ENCODE measurements at regions not wholly inside any gene's neighbourhood (a gene's known extent, or its start where the extent isn't known, plus 50 kb on each side); places are given as distances from the start of the nearest gene placed in this dataset.

DNA sequence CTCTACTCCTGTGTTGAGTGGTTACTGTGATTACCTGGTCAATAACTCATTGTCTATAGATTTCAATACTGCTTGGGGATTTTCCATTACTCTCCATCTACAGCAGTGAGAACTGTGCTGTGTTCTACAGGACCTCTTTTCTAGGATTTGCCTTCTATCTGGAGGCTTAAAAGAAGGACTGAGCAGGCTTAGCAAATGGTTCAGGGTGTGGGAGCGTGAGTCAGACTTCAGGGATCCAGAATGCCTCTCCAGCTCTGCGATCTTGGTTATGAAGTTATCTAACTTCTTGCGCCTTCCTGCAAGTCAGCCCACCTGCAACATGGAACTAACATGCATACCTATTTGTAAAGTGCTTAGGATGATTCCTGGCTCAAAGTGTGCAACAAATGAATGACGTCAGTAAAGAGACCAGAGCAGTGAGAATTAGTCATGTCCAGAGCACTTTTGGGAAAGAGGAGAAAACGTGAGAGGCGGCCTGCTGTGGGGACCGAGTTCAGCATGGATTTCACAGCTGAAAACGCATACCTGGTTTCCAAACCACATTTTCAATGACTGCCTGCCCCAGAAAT is 610.1 kb upstream of the CDH4 start:
- H3K27ac ChIP-seq = no peak overlapping the region
- intact Hi-C loops (cut with DNase I) = no loop called here

DNA sequence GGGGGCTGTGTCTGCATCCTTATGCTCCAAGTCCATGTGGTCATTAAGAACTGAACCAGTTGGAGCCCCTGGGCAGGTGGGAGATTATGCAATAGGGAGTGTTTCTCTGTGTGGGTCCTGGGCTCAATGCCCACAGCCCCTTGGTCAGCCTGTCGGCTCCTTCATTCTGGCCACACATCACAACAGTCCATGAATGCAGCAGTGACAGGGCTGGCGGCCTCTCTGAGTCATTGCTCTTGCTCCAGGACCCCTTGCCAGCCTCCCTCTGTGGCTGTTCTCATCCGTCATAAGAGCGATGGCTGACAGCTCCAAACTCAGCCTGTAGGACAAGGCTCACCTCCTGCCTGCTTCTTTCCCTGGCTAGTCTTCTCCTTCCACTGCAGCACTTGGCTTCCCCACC is 609.5 kb upstream of the CDH4 start:
- intact Hi-C loops (cut with DNase I) = no loop called here
- H3K4me1 ChIP-seq = no peaks in the 10 kb centered on the region
- TF ChIP-seq, protein P1, sequence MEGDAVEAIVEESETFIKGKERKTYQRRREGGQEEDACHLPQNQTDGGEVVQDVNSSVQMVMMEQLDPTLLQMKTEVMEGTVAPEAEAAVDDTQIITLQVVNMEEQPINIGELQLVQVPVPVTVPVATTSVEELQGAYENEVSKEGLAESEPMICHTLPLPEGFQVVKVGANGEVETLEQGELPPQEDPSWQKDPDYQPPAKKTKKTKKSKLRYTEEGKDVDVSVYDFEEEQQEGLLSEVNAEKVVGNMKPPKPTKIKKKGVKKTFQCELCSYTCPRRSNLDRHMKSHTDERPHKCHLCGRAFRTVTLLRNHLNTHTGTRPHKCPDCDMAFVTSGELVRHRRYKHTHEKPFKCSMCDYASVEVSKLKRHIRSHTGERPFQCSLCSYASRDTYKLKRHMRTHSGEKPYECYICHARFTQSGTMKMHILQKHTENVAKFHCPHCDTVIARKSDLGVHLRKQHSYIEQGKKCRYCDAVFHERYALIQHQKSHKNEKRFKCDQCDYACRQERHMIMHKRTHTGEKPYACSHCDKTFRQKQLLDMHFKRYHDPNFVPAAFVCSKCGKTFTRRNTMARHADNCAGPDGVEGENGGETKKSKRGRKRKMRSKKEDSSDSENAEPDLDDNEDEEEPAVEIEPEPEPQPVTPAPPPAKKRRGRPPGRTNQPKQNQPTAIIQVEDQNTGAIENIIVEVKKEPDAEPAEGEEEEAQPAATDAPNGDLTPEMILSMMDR (IDR thresholded peaks at IDR 0.05) = no peak
- no peak overlapping the region for H3K27ac ChIP-seq
- no peaks in the 10 kb centered on the region for H3K36me3 ChIP-seq
- no peaks in the 10 kb centered on the region for H3K9me3 ChIP-seq
- H3K4me3 ChIP-seq = no peak overlapping the region
- DNase-seq (ENCODE audit: low spot score in 2 of 2) = no peak
- H3K27me3 ChIP-seq = no peaks in the 10 kb centered on the region

More for the DNA sequence above, 610.1 kb upstream of the CDH4 start:
- no peaks in the 10 kb centered on the region for H3K9me3 ChIP-seq
- H3K4me3 ChIP-seq = no peak overlapping the region
- no peaks in the 10 kb centered on the region for H3K27me3 ChIP-seq
- TF ChIP-seq, protein P1 (IDR thresholded peaks at IDR 0.05) = no peak
- no peaks in the 10 kb centered on the region for H3K4me1 ChIP-seq
- no peaks in the 10 kb centered on the region for H3K36me3 ChIP-seq
- DNase-seq (ENCODE audit: low spot score in 2 of 2) = no peak

DNA sequence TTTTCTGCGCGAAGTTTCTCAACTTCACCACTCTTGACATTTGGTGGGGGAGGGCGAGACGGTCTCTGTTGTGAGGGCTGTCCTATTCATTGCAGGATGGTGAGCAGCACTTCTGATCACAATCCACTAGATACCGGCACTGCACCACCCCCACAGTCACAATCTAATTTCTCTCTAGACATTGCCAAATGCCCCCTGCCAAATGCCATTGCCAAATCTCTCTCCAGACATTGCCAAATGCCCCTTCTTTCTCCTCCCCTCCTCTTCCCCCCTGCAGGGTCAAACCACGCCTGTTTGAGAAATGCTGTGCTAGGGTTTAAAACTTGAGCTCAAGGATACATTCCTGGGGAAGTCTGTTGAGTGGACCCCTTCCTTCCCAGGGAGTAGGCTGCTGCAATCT is 603.5 kb upstream of the CDH4 start:
- Histone ChIP-seq H3K9me3 (no peaks in the 10 kb centered on the region), H3K27ac (no peak overlapping the region), H3K36me3 (no peaks in the 10 kb centered on the region), H3K27me3 (no peaks in the 10 kb centered on the region), H3K4me1 (no peaks in the 10 kb centered on the region), H3K4me3 (no peak overlapping the region)
- intact Hi-C loops (cut with DNase I) = no loop called here
- DNase-seq (ENCODE audit: low spot score in 2 of 2) = no peak
- TF ChIP-seq, protein P1 (IDR thresholded peaks at IDR 0.05) = no peak

GRCh38 chr20:60649541-60649940 is 602.5 kb upstream of the CDH4 start:
- TF ChIP-seq, protein P1 (IDR thresholded peaks at IDR 0.05) = no peak
- Histone ChIP-seq H3K27me3 (no peaks in the 10 kb centered on the region), H3K9me3 (no peaks in the 10 kb centered on the region), H3K4me1 (no peaks in the 10 kb centered on the region), H3K4me3 (no peak overlapping the region), H3K27ac (no peak overlapping the region), H3K36me3 (no peaks in the 10 kb centered on the region)
- intact Hi-C loops (cut with DNase I) = no loop called here
- no peak for DNase-seq (ENCODE audit: low spot score in 2 of 2)

- H3K4me3 ChIP-seq = no peak overlapping the region
- intact Hi-C loops (cut with DNase I) = no loop called here
- no peaks in the 10 kb centered on the region for H3K9me3 ChIP-seq
- no peak overlapping the region for H3K27ac ChIP-seq
- TF ChIP-seq, protein P1 (IDR thresholded peaks at IDR 0.05) = no peak
- no peak for DNase-seq (ENCODE audit: low spot score in 2 of 2)
- H3K36me3 ChIP-seq = no peaks in the 10 kb centered on the region
- no peaks in the 10 kb centered on the region for H3K4me1 ChIP-seq
- no peaks in the 10 kb centered on the region for H3K27me3 ChIP-seq
These were observed 602.0 kb upstream of the CDH4 start for GRCh38 chr20:60650087-60650486.

DNA sequence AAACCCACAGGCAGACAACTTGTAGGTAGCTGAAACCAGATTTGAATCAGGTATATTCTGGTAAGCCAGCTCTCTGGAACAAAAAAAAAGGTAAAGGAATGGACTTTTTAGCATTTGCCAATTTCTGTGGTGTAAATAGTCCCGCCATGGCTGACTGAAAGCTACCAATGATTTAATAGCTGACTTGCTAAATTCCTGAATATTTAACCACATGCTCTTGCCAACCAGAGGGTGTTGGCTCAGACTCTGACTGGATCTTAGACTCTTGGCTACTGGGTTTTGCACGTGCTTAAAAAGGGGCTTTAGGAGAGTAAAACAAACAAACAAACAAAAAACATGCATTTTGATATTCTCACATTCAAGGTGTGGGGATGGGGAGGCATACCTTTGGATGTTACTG is 600.0 kb upstream of the CDH4 start:
- H3K36me3 ChIP-seq = no peaks in the 10 kb centered on the region
- H3K4me1 ChIP-seq = no peaks in the 10 kb centered on the region
- DNase-seq (ENCODE audit: low spot score in 2 of 2) = no peak
- no peaks in the 10 kb centered on the region for H3K27me3 ChIP-seq
- TF ChIP-seq, protein P1 (IDR thresholded peaks at IDR 0.05) = no peak
- no peak overlapping the region for H3K27ac ChIP-seq
- no peaks in the 10 kb centered on the region for H3K9me3 ChIP-seq
- intact Hi-C loops (cut with DNase I) = no loop called here
- no peak overlapping the region for H3K4me3 ChIP-seq

Data from ascending aorta (tissue), 2 donors.